HepG2 (cell line): ENCODE measurements at regions not wholly inside any gene's neighbourhood (a gene's known extent, or its start where the extent isn't known, plus 50 kb on each side); places are given as distances from the start of the nearest gene placed in this dataset.

Experiments used
- CBX5 ChIP-seq: sonication (generic); formaldehyde crosslinking; IDR thresholded peaks from 2 replicates; pipeline ENCODE4 v1.4.0; 2020; ENCODE audit warnings: missing genetic modification reagents, borderline replicate concordance
- HNF4A ChIP-seq: sonication (generic); formaldehyde crosslinking; IDR thresholded peaks from 2 replicates; pipeline ENCODE4 v1.4.0; 2020; ENCODE audit warnings: missing genetic modification reagents
- IRF2 ChIP-seq: IDR thresholded peaks from 2 replicates; pipeline ENCODE4 v1.6.1; 2018; ENCODE audit warnings: missing genetic modification reagents, missing compliant biosample characterization
- JUND ChIP-seq: sonication (generic); formaldehyde crosslinking; IDR thresholded peaks from 2 replicates; pipeline ENCODE4 v1.8.0; 2022; ENCODE audit warnings: mild to moderate bottlenecking, missing genetic modification reagents
- KLF11 ChIP-seq: IDR thresholded peaks from 2 replicates; pipeline ENCODE4 v1.6.1; 2016; ENCODE audit warnings: missing compliant biosample characterization
- MAZ ChIP-seq, 2 experiments: sonication (generic) in 1 of 2; formaldehyde crosslinking in 1 of 2; IDR thresholded peaks; 2 replicates each; pipeline versions ENCODE4 v1.5.0 to v1.6.1; 2012 to 2020; ENCODE audit warnings: low read depth in 2 of 2, mild to moderate bottlenecking in 2 of 2, borderline replicate concordance in 1 of 2, improper control_type of control experiment in 1 of 2, low read length in 1 of 2, missing genetic modification reagents in 1 of 2, moderate library complexity in 1 of 2
- ZNF3 ChIP-seq: IDR thresholded peaks from 2 replicates; pipeline ENCODE4 v1.7.0; 2017; ENCODE audit warnings: inconsistent platforms
- TF ChIP-seq, protein P1 (sequence below): sonication (generic); formaldehyde crosslinking; IDR thresholded peaks from 2 replicates; pipeline ENCODE4 v1.5.0; 2020; ENCODE audit warnings: mild to moderate bottlenecking, missing genetic modification reagents, moderate library complexity
- TF ChIP-seq, protein P2 (sequence below): sonication (generic); formaldehyde crosslinking; IDR thresholded peaks from 2 replicates; pipeline ENCODE4 v1.8.1; 2023; ENCODE audit warnings: mild to moderate bottlenecking, missing genetic modification reagents, borderline replicate concordance

DNA sequence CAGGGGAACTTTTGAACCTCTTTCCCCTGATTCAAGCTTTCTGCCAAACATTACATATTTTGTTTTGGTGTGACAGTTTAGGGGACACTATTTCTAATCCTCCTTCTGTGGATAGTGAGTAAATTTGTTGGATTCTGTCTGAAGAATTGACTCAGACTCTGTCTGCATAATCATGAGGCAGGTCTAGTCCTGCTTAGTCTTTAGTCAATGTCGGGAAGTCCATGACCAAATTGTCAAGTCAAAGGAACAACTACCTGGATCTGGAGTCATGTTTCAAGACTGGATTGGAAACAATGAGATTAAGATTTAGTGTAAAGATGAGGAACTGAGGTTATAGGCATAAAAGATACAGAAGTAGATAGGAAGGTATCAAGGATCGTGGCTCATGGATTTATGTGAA is 100.9 kb downstream of the MAGEB17 start:
- TF ChIP-seq KLF11 (CRISPR knock-in tag) (no peak), CBX5 (CRISPR knock-in tag) (no peak), HNF4A (CRISPR knock-in tag) (no peak), MAZ (IDR thresholded peaks at IDR 0.05; ENCODE audit: borderline replicate concordance, low read depth, low read length) (no peak), MAZ (CRISPR knock-in tag; IDR thresholded peaks at IDR 0.05; ENCODE audit: low read depth) (no peak), ZNF3 (CRISPR knock-in tag) (no peak), JUND (CRISPR knock-in tag) (no peak), IRF2 (no peak)
- TF ChIP-seq, protein P1, sequence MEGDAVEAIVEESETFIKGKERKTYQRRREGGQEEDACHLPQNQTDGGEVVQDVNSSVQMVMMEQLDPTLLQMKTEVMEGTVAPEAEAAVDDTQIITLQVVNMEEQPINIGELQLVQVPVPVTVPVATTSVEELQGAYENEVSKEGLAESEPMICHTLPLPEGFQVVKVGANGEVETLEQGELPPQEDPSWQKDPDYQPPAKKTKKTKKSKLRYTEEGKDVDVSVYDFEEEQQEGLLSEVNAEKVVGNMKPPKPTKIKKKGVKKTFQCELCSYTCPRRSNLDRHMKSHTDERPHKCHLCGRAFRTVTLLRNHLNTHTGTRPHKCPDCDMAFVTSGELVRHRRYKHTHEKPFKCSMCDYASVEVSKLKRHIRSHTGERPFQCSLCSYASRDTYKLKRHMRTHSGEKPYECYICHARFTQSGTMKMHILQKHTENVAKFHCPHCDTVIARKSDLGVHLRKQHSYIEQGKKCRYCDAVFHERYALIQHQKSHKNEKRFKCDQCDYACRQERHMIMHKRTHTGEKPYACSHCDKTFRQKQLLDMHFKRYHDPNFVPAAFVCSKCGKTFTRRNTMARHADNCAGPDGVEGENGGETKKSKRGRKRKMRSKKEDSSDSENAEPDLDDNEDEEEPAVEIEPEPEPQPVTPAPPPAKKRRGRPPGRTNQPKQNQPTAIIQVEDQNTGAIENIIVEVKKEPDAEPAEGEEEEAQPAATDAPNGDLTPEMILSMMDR (CRISPR knock-in tag), result no peak
- TF ChIP-seq, protein P2, sequence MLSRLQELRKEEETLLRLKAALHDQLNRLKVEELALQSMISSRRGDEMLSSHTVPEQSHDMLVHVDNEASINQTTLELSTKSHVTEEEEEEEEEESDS (CRISPR knock-in tag), result no peak
